Hematopoietic multipotent progenitor cell (in vitro differentiated cells): ENCODE measurements at regions not wholly inside any gene's neighbourhood (a gene's known extent, or its start where the extent isn't known, plus 50 kb on each side); places are given as distances from the start of the nearest gene placed in this dataset.

Experiments used
- DNase-seq, 3 donors: peaks; one replicate each; pipeline ENCODE4 v3.0.0-alpha.2; 2011 to 2015; ENCODE audit warnings: low read depth in 2 of 3, low spot score in 2 of 3

DNA sequence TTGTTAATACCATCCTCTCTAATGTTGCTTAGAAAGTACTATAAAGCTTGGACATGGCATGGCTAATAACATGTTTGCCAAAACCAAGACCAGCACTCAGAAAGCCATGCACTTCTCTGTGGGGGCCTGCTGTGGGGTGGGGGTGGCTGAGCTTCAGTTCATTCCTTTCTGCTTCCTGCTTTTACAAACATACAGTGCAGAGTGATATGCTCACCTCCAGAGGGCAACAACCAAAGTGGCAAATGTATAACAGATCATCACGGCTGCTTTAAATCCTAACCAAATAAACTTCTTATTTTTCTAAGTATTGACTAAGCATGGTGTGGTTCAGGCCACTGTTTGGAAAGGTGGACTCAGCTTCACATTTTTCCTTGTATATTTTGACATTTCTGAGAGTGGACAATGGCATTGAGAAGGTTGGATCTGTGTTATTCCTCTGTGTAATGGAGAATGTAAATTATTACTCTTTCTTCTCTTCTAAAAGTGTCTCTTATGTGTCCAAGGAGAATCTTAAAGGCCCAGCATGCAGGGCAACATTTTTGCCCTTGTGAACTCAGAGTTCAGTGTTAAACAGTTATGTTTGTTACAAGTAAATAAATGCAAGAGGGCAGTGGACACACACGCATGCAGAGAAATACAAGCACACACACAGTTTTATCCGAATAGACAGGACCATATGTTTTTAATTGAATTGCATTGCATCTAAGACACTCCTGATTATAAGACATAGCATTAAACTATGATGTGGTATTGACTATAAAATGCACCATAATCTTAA, 186.1 kb downstream of the HERPUD2 start:
- peak in 1 of 3 donors; percentile 3 for DNase-seq

DNA sequence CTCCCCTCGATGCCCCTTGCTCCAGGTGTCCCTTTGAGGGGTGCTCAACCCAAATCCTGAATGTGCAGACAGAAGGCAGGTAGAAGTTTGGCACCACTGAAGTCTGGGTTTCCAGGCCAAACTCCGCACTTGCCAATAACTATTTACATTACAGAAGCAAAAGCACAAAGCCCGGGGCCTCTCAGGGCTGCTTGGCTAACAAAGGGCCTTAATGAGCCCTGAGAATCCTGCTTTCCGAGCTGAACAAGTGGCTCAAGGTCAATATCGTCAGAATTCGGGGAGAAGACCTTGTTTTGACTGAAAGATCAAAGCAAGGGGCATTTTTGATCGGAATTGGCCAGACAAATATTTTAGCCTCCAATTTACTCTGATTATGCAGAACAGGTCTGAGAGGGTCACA, 189.9 kb downstream of the HERPUD2 start:
- no peak for DNase-seq

DNA sequence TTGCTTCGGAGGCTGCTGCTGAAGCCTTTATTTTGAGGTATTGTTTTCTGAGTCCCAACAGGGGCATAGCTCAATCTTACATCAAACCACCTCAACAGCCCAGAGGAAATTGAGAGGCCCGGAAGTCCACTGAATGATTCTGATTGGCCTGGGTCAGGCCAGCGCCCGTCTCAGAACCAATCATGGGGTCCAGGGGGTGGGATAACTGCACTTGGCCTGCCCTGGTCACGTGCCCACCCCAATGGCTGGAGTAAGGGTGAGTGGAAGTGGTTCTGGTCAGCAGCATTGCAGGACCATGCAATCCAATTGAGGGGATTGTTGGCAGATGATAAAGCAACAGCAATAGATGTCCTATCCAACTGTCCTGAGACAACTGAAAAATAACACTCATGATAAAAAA, 190.6 kb downstream of the HERPUD2 start:
- no peak for DNase-seq

DNA sequence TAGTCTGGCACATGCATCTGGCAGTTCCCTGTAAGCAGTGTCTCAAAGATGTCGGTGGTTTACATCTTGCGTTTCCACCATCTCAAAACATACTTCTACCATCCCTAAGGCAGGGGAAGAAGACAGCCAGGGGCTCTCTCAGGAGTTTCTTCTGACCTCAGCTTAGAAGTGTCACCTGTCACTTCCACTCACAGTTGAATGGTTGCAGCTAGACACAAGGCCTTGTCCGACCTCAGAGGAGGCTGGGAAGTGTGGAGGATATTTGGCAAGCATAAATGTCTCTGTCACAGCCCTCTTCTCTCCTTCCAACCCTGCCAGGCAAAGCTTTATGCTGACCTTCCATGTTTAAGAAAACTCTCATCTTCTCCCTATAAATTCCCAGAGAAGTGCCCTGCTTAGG, 193.3 kb downstream of the HERPUD2 start:
- DNase-seq, result no peak

DNA sequence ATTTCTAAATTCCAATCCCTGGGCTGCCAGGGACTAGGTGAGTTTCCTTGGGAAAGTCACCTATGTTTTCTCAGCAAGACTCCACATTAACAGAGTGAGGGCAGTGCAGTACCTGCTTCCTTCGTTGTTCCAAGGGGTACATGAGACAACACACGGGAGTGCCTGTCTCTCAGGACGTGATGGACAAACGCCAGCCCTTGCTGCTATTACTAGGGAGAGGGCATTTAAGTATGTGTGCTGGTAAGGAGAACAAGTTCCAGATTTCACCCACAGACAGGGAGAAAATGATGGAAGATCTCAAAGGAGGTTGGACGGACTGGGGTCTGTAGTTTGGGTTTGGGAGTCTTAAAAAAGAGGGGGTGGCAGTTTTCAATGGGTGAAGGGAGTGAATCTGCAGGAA, 195.7 kb downstream of the HERPUD2 start:
- no peak for DNase-seq

DNA sequence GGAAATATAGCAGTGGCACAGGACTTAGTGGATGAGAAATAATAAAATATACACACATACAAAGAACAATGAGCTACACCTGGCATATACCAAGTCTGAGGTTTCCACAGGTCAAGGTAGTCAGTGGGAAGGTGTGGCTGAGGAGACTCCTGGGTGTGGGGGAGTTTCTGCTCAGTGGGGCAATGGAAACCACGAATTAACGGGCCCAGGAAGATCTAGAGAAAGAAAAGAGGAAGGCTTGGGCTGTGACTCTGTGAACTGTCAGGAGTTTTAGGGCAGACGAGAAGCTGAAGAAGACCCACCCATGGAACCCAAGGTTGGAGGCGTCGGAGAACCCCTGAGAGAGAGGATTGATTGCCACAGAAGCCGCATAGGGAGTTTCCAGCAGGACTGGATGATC, 196.5 kb downstream of the HERPUD2 start:
- DNase-seq, result no peak

DNA sequence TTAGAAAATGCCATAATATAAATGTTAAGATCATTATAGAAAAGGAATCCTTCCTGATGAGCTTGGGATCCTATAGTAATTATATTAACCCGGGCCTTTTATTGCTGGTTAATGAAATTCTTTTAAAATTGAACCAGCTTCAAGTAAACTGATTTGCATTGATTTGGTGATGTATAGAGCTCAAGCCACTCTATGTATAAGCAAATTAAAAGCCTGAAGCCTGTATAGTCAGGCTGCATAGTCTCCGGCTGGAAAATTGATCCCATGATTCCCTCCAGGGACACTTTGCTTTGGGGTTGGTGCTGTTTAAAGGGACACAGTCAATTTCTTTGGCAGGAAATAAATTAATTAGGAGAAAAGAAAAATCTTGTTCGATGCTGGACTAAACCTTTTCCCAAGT, 199.1 kb downstream of the HERPUD2 start:
- no peak for DNase-seq

DNA sequence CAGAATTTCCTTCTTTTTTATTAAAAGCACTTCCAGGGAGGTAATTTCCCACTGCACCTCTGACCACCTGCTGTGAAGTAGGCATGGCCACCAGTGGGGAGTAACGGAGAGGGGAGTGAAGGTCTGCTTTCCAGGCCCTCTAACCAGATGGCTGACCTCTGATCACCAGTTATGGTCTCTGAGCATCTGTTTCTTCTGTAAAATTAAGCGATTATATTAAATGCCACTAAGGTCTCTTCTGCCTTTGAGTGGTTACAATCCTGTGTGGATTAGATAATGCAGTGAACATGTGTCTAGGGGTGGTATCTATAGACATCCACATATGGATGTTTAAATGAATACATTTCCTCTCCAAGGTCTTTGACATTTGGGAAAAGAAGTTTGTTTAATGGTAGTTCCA, 199.6 kb downstream of the HERPUD2 start:
- no peak for DNase-seq

DNA sequence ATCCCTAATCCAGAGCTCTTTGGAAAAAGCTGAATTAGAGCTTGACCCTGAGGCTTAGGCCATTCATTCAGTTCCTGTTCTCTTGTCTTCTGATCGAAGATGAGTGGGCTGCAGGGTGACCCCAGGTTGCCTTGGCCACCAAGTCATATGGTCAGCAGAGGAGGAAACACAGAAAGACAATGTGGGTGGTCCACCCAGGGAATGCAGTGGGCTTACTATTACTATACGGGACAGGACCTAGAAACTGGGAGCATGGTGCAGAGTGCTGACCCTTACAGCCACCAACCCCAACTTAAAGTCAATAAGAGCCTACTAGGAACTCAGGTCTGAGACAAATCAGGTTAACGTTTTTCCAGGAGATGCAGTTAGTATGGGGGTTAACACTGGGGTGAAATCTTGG, 200.5 kb downstream of the HERPUD2 start:
- DNase-seq, result no peak

DNA sequence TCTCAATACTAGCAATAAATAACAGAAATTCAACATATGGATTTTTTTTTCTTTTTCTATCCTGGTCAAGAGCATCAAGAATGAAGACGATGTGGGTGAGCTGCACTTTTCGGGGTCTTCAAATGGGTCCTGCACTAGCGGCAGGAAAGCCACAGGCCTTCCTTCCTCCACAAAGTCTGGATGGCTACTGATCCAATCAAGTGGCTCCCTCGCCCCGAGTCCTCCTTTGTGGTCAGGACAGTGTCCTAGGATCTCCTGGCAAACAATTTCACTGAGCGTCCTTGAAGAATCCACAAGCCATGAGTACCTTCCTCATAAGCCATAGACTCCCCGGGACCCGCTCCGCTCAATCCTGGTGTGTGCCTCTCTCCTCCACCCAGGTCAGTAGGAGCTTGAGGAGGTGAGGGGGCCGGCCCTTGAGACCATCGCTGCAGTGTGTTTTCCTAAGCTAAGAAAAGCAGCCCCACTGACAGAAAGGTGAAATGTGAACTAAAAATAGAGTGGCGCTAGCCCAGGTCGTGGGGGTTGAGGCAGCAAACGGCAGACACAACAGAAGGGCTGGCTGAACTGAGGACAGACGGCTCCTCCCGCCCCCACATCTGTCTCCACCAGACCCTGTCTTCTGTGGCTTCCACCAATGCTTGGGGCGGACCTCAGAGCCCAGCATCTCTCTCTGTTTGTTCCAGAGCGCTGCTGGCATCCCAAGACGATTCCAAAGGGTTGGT, 202.3 kb downstream of the HERPUD2 start:
- no peak for DNase-seq

DNA sequence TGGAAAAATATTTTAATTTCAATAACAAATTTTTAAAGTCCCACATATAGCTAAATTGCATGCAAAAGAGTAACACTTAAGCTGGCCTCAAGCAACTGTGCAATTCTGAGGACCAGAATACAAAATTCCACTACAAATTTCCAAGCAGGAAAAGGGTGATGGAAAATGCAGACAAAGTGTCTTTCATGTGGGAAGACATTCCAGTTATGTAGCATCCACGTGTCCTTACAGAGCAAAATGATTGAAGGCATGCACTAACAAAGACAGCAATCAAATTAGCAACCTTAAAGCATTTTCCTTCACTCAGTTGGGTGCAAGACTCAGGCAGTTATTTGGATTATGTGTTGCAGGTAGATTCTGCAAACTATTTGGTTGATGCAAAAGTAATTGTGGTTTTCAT, 203.7 kb downstream of the HERPUD2 start:
- no peak for DNase-seq

DNA sequence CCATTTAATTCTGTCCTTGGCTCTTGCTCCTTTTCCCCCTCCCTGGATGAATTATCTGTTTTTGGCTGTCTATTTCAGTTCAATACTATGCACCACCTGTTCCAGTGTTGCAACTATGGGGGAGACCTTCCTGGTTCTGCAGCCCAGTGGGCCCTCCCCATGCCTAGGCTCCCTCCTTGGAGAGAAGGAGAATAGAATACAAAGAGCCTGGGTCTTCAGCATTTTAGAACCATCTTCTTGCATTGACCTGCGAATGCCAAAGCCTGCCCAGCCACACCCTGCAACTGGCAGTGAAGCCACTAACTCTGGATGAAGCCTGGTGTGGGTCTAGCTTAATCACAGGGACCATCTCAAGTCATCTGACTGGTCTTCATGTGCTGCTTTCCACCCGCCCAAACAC, 207.1 kb downstream of the HERPUD2 start:
- no peak for DNase-seq

DNA sequence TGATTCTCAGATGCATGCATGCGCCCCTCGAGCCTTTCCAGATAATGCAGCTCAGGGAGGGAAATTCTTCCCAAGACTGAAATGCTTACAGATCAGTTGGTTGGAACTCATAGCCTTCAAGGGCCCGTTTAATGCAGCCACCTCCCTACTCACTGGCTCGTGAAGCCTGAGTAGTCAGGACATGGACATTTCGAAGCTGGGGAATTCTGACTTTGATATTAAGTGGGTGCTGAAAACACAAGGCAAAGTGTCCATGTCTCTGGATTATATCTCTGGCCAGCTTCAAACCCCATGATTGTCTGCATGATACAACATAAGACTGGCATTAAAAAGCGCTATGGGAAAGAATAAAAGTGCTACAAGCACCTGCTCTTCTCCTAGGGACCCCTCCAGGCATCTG, 207.5 kb downstream of the HERPUD2 start:
- DNase-seq, result no peak

DNA sequence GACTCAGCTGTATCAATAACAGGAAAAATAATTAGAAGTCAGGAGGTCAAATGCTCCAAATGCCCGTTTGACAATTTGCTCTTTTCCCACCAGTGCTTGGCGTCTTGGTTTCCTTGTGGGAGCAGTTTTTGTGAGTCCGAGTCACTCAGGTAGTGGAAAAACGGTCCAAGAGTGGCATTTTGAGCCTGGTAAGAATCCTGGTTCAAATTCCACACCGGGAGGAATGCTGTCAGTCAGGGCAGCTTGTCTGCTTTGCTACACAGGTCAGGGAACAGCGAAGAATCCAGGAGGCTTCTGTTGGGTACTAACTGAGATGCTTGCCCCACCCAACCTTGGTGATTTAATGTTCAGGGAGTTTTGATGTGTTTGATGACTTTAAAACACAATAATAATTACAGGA, 209.5 kb downstream of the HERPUD2 start:
- DNase-seq, result no peak

DNA sequence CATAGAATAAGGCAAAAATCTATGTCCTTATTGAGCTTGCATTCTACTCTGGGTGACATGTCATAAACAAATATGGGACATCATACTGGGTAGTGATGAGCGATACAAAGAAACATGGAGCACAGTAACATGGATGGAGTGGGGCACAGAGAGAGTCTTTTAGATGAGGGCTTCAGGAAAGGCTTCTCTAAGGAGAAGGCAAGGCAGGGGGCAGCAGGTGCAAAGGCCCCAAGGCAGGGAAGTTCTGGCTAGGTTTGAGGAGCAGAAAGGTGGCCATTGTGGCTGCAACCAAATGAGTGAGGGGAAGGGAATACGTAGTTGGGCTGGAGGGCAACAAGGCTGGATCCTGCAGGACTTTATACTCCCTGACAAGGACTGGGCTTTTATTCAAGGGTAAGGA, 211.4 kb downstream of the HERPUD2 start:
- DNase-seq, result no peak

DNA sequence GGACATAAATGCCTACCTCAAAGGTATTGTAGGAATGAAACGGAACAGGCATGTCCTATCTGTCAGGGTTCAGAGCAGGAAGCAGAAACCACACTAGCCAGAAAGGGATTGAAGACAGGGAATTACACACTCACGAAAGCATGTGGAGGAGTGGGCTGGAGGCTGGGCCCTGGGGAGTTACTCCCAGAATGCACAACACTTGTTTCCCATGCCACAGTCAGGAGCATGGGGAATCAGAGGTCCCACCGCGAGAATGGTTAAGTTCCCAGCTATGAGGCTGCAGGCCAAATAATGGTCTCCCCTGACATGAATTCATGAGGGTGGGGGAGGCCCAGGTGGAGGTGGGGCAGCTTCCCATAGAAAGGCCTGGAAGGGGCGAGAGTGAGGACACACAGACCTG, 212.7 kb downstream of the HERPUD2 start:
- DNase-seq, result no peak

DNA sequence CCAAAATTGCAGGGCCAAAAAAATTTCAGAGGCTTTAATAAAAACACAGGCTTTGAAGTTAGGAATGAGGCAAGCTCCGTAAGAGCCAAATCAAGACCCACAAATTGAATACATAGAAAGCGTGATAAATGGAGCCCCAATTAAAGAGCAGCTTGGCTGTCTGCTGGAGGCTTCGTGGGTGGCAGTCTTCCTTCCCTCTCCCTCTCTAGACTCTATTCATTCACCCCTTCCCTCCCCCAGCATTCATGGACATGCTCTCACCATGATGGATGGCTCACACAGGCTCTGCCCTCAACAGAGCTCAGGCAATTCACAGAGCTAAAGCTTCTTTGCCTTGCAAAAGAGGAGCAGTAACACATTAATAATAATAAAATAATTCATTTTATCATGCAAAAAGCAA, 214.1 kb downstream of the HERPUD2 start:
- DNase-seq, result no peak

DNA sequence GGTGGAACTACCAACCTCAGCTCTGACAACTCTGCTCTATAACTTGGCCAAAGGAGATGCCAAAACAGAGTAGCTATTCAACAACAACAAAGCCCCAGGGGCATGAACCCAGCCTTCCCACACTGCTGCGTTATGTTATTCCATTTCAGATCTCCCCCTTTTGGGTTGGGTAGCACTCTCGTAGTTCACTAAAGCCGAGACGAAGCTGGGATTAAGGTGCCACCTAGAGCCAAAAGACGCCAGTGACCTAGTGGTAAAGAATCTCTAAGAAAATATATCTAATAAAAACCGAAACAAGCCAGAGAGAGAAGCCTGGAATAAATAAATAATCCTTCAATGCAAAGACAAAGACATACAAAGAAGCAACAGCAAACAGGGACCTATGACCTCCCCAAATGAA, 217.3 kb downstream of the HERPUD2 start:
- no peak for DNase-seq

DNA sequence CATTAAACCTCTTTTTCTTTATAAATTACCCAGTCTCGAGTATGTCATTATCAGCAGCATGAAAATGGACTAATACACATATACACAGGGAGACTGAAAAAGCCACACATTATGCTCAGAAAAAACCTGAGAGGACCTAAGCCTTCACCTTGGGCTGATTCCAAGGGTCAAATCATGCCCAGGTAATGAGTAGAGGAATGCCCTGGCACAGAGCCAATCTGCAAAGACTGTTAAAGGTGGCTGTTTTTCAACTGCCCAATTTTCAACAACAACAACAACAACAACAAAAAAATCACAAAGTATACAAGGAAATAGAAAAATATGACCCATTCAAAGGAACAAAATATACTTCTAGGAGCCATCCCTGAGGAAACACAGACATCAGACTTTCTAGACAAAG, 220.2 kb upstream of the TBX20 start:
- DNase-seq, result no peak

DNA sequence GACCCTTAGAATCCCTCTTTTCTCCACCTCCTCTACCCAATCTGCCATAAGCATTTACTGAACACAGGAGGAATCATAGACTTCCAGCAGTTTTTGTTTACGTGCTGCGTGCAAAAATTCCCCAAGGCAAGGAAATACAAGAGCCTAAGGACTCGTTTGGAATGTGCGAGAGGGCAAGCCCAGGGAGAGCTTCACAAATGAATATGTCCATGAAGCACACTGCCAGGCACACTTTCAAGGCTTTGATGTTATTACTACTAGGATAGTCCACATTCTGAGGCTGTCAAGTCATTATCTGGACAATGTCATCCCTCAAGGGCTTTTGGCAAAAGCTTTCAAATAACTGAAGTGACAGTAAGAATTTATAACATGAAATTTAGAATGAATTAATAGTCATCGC, 214.7 kb upstream of the TBX20 start:
- DNase-seq, result no peak

DNA sequence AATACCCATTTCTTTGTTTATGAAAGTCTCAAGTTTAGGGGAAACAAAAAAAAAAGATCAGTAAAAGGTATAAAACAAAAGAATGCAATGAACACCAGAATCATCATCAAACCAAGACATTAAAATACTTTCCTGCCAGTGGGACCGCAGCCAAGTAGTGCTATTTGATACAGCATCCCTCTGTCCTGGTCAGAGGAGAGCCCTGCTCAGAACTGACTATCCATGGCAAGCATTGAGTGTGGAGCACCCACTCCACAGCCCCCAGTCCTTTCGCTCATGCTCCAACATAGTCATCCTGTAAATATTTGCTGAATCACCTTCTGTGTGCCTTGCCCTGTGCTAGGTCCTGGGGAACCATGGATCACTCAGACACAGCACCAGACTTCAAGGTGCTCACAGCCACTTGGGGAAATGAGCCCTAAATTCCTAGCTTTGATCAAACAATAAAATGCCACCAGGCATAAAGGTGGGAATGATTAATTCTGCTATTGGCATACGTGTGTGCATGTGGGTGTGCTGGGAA, 213.6 kb upstream of the TBX20 start:
- DNase-seq, result no peak

DNA sequence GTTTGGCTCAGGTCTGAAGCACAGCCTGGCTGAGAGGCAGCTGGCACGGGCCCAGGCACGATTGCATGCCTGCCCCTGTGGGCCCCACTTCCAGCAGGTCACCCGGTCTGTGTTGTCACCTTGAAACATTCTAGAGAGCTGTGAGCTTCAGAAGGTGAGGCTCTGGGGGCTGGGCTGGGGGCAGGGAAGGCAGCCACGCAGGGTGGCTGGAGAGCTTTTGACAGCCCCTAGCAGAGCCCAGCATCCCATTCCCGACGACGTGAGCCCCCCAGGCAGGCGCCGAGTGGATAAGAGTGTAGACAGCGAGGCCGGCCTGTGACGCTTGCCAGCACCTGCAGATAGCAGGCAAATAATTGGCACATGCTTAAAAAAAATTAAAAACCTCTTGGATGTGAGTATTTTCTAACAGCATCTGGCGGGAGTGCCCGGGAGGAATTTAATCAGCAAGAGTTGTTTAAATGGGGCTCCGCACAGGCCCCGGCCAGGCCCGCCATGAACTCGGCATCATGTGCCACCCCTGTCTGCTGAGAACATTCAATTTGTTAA, 212.0 kb upstream of the TBX20 start:
- no peak for DNase-seq
